CD8-positive, alpha-beta memory T cell (primary cell): ENCODE measurements at regions not wholly inside any gene's neighbourhood (a gene's known extent, or its start where the extent isn't known, plus 50 kb on each side); places are given as distances from the start of the nearest gene placed in this dataset.
A peak's percentile ranks its signal among the peaks of the same experiment; 100 is the strongest.

ENCODE experiments used
- CTCF ChIA-PET: fragments of 350-600 bp; sonication (Branson Sonifier 250); formaldehyde crosslinking; loops from one replicate; lab custom pipeline; 2021; ENCODE audit warnings: antibody characterized with exemption; lab: Charles Lee
- POLR2A ChIA-PET: fragments of 350-600 bp; sonication (Branson Sonifier 250); formaldehyde crosslinking; loops from one replicate; lab custom pipeline; 2021; ENCODE audit warnings: antibody characterized with exemption; lab: Charles Lee
- DNase-seq, 5 donors: peaks; one replicate each; pipeline versions ENCODE4 v3.0.0 to v3.0.0-alpha.2; 2020 to 2022; ENCODE audit warnings: mixed read lengths in 1 of 5
- H3K27ac ChIP-seq: one replicate; pipeline ENCODE4 v1.7.0; 2013; ENCODE audit warnings: low read depth, mild to moderate bottlenecking, low read length, moderate library complexity
- H3K27me3 ChIP-seq: 2 replicates; pipeline ENCODE4 v1.7.0; 2013; ENCODE audit warnings: low read length, mild to moderate bottlenecking; ENCODE audit not compliant: insufficient read depth, poor library complexity, severe bottlenecking
- H3K36me3 ChIP-seq: 2 replicates; pipeline ENCODE4 v1.7.0; 2013; ENCODE audit warnings: mild to moderate bottlenecking, low read length, moderate library complexity; ENCODE audit not compliant: insufficient read depth
- H3K4me1 ChIP-seq: 2 replicates; pipeline ENCODE4 v1.7.0; 2013; ENCODE audit warnings: mild to moderate bottlenecking, low read length, moderate library complexity; ENCODE audit not compliant: insufficient read depth
- H3K4me3 ChIP-seq: 2 replicates; pipeline ENCODE4 v1.7.0; 2013; ENCODE audit warnings: mild to moderate bottlenecking, low read length
- H3K9me3 ChIP-seq: 2 replicates; pipeline ENCODE4 v1.7.0; 2013; ENCODE audit warnings: mild to moderate bottlenecking, low read length
- H3K27ac Mint-ChIP-seq, 8 donors: one replicate each; pipeline ENCODE4 v1.8.0; 2020 to 2021; ENCODE audit warnings: mixed read lengths in 8 of 8, mild to moderate bottlenecking in 6 of 8, inconsistent platforms in 3 of 8, moderate library complexity in 3 of 8
- H3K27me3 Mint-ChIP-seq, 2 donors: one replicate each; pipeline ENCODE4 v1.8.0; 2020 to 2021; ENCODE audit warnings: mixed read lengths in 2 of 2, mild to moderate bottlenecking in 1 of 2, moderate library complexity in 1 of 2
- H3K36me3 Mint-ChIP-seq, 3 donors: one replicate each; pipeline ENCODE4 v1.8.0; 2020 to 2021; ENCODE audit warnings: mixed read lengths in 3 of 3, inconsistent platforms in 1 of 3, mild to moderate bottlenecking in 1 of 3
- H3K4me1 Mint-ChIP-seq, 3 donors: one replicate each; pipeline ENCODE4 v1.8.0; 2020 to 2021; ENCODE audit warnings: mixed read lengths in 3 of 3, inconsistent platforms in 1 of 3, mild to moderate bottlenecking in 1 of 3
- H3K4me3 Mint-ChIP-seq, 7 donors: one replicate each; pipeline ENCODE4 v1.8.0; 2020 to 2021; ENCODE audit warnings: mixed read lengths in 7 of 7, mild to moderate bottlenecking in 6 of 7, moderate library complexity in 4 of 7, inconsistent platforms in 2 of 7
- H3K9me3 Mint-ChIP-seq, 5 donors: one replicate each; pipeline ENCODE4 v1.8.0; 2020 to 2022; ENCODE audit warnings: mixed read lengths in 5 of 5, mild to moderate bottlenecking in 3 of 5, moderate library complexity in 2 of 5, inconsistent platforms in 1 of 5

- no peak overlapping the region for H3K4me3 ChIP-seq
Observed at GRCh38 chr13:68616600-68617222, 1386.6 kb upstream of the PCDH9 start.

GRCh38 chr13:68609661-68610060, 1379.5 kb upstream of the PCDH9 start:
- H3K9me3 Mint-ChIP-seq = peaks cover 3 to 12% (median 11%) of the 10 kb centered on the region in 5 donors
- Histone ChIP-seq H3K9me3 (no peaks in the 10 kb centered on the region), H3K27ac (no peak overlapping the region), H3K4me3 (no peak overlapping the region), H3K27me3 (no peaks in the 10 kb centered on the region), H3K36me3 (no peaks in the 10 kb centered on the region), H3K4me1 (no peaks in the 10 kb centered on the region)
- no peak overlapping the region for H3K27ac Mint-ChIP-seq
- no peaks in the 10 kb centered on the region for H3K36me3 Mint-ChIP-seq
- H3K4me1 Mint-ChIP-seq = no peaks in the 10 kb centered on the region
- DNase-seq = no peak
- H3K4me3 Mint-ChIP-seq = no peak overlapping the region
- no peaks in the 10 kb centered on the region for H3K27me3 Mint-ChIP-seq
- ChIA-PET POLR2A (no interaction called here), CTCF (no interaction called here)

More at GRCh38 chr13:68616600-68617222, 1386.6 kb upstream of the PCDH9 start:
- Mint-ChIP-seq H3K27ac (no peak overlapping the region), H3K9me3 (peaks cover 7 to 34% (median 16%) of the 10 kb centered on the region in 5 donors), H3K4me1 (no peaks in the 10 kb centered on the region), H3K36me3 (no peaks in the 10 kb centered on the region), H3K27me3 (no peaks in the 10 kb centered on the region), H3K4me3 (no peak overlapping the region)
- Histone ChIP-seq H3K27ac (no peak overlapping the region), H3K4me1 (no peaks in the 10 kb centered on the region), H3K27me3 (no peaks in the 10 kb centered on the region), H3K9me3 (no peaks in the 10 kb centered on the region), H3K36me3 (no peaks in the 10 kb centered on the region)
- DNase-seq = no peak
- POLR2A ChIA-PET = no interaction called here
- CTCF ChIA-PET = no interaction called here

DNA sequence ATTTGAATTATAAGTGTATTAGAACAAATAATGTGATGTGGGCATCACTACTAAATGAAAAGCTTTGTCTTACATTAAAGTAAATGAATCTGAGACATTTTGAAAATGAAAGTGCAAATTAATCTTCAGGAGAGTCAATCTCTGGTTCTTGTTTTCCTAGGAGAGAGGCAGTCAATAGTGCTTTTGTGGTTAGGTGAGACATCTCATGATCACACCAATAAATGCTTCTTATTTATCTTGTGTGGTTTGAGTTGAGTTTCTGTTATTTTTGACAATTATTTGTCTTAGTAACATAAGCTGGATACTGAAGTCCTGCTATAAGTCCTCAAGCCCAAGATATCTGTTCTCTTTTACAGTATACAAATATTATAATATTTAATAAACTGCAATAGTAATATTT, 1378.0 kb upstream of the PCDH9 start:
- Mint-ChIP-seq H3K36me3 (no peaks in the 10 kb centered on the region), H3K4me1 (no peaks in the 10 kb centered on the region), H3K27ac (no peak overlapping the region), H3K27me3 (no peaks in the 10 kb centered on the region), H3K4me3 (no peak overlapping the region), H3K9me3 (peaks cover 4 to 9% (median 8%) of the 10 kb centered on the region in 5 donors)
- no peak for DNase-seq
- H3K36me3 ChIP-seq = no peaks in the 10 kb centered on the region
- no peaks in the 10 kb centered on the region for H3K4me1 ChIP-seq
- no peaks in the 10 kb centered on the region for H3K9me3 ChIP-seq
- no peak overlapping the region for H3K4me3 ChIP-seq
- H3K27ac ChIP-seq = no peak overlapping the region
- ChIA-PET POLR2A (no interaction called here), CTCF (no interaction called here)
- H3K27me3 ChIP-seq = no peaks in the 10 kb centered on the region

- Histone ChIP-seq H3K27me3 (no peaks in the 10 kb centered on the region), H3K4me3 (no peak overlapping the region), H3K9me3 (no peaks in the 10 kb centered on the region), H3K36me3 (no peaks in the 10 kb centered on the region), H3K27ac (no peak overlapping the region), H3K4me1 (no peaks in the 10 kb centered on the region)
- Mint-ChIP-seq H3K36me3 (no peaks in the 10 kb centered on the region), H3K4me3 (no peak overlapping the region), H3K4me1 (no peaks in the 10 kb centered on the region), H3K27me3 (no peaks in the 10 kb centered on the region), H3K27ac (no peak overlapping the region), H3K9me3 (peaks cover 4 to 16% (median 6%) of the 10 kb centered on the region in 5 donors)
- no peak for DNase-seq
- CTCF ChIA-PET = no interaction called here
- POLR2A ChIA-PET = no interaction called here
Observed at GRCh38 chr13:68597641-68598040, 1367.5 kb upstream of the PCDH9 start.

GRCh38 chr13:68588623-68589022, 1358.5 kb upstream of the PCDH9 start:
- Histone ChIP-seq H3K36me3 (no peaks in the 10 kb centered on the region), H3K4me1 (no peaks in the 10 kb centered on the region), H3K27me3 (no peaks in the 10 kb centered on the region), H3K27ac (no peak overlapping the region), H3K9me3 (no peaks in the 10 kb centered on the region), H3K4me3 (no peak overlapping the region)
- Mint-ChIP-seq H3K27ac (no peak overlapping the region), H3K27me3 (no peaks in the 10 kb centered on the region), H3K9me3 (peaks cover 0 to 23% (median 6%) of the 10 kb centered on the region in 5 donors), H3K4me1 (no peaks in the 10 kb centered on the region), H3K36me3 (no peaks in the 10 kb centered on the region), H3K4me3 (no peak overlapping the region)
- ChIA-PET POLR2A (no interaction called here), CTCF (no interaction called here)
- DNase-seq = no peak

- Mint-ChIP-seq H3K4me1 (no peaks in the 10 kb centered on the region), H3K36me3 (no peaks in the 10 kb centered on the region), H3K4me3 (no peak overlapping the region), H3K9me3 (peaks cover 2 to 18% (median 6%) of the 10 kb centered on the region in 5 donors), H3K27ac (no peak overlapping the region), H3K27me3 (no peaks in the 10 kb centered on the region)
- Histone ChIP-seq H3K4me3 (no peak overlapping the region), H3K4me1 (no peaks in the 10 kb centered on the region), H3K27ac (no peak overlapping the region), H3K9me3 (no peaks in the 10 kb centered on the region), H3K36me3 (no peaks in the 10 kb centered on the region), H3K27me3 (no peaks in the 10 kb centered on the region)
- DNase-seq = no peak
- ChIA-PET POLR2A (no interaction called here), CTCF (no interaction called here)
Observed at GRCh38 chr13:68584776-68585175, 1354.6 kb upstream of the PCDH9 start.

GRCh38 chr13:68574053-68574452, 1343.9 kb upstream of the PCDH9 start:
- H3K9me3 ChIP-seq = no peaks in the 10 kb centered on the region
- POLR2A ChIA-PET = no interaction called here
- H3K27me3 ChIP-seq = no peaks in the 10 kb centered on the region
- Mint-ChIP-seq H3K27ac (no peak overlapping the region), H3K4me1 (no peaks in the 10 kb centered on the region), H3K4me3 (no peak overlapping the region), H3K36me3 (no peaks in the 10 kb centered on the region), H3K9me3 (peaks cover 2 to 47% (median 9%) of the 10 kb centered on the region in 5 donors), H3K27me3 (no peaks in the 10 kb centered on the region)
- H3K4me1 ChIP-seq = no peaks in the 10 kb centered on the region
- no peak overlapping the region for H3K4me3 ChIP-seq
- H3K27ac ChIP-seq = no peak overlapping the region
- CTCF ChIA-PET = no interaction called here
- no peaks in the 10 kb centered on the region for H3K36me3 ChIP-seq
- DNase-seq = no peak

DNA sequence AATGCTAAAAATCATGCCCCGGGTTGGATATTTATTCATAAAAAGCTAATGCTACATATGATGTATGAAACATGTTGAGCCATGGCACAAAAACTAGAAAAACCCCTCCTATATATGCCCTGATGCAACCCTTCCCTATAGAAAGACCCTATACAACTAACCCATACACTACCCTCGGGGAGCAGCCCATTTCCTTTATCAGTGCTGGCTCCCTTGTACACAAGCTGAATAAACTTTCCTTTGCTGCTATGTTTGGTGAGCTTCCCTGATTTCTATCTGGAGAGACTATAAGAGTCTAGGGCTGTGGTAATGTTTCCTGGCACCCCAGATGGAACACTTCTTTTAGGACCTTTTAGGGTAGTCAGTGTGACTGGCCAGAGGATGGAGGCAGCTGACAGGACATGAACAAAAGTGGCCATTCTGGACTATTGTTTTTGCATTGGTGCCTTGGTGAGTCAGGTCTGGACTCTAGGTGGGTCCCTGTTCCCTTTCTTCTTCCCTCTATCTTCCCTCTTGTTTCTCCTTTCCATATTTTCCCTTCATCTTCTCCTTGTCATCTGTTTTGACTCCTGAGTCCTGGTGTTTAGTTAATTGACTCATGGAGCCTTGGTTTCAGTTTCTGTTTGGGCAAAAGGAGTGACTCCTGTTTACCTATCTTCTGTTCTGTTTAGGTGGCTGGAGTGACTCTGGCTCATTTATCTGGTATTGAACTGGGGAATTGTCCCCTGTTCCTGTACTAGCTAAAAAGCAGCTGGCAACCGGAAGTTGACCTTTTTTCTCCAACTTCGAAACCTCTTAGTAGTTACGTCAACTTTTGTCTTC, 1321.8 kb upstream of the PCDH9 start:
- no peaks in the 10 kb centered on the region for H3K4me1 Mint-ChIP-seq
- H3K9me3 ChIP-seq = no peaks in the 10 kb centered on the region
- no peaks in the 10 kb centered on the region for H3K27me3 ChIP-seq
- H3K27ac Mint-ChIP-seq = peak overlapping the region in 1 of 8 donors; percentile 9
- H3K4me3 ChIP-seq = no peak overlapping the region
- peaks cover 2 to 32% (median 5%) of the 10 kb centered on the region in 5 donors for H3K9me3 Mint-ChIP-seq
- POLR2A ChIA-PET = no interaction called here
- H3K27ac ChIP-seq = no peak overlapping the region
- no peaks in the 10 kb centered on the region for H3K36me3 ChIP-seq
- DNase-seq = no peak
- no peaks in the 10 kb centered on the region for H3K36me3 Mint-ChIP-seq
- CTCF ChIA-PET = no interaction called here
- H3K4me1 ChIP-seq = no peaks in the 10 kb centered on the region
- H3K4me3 Mint-ChIP-seq = peak overlapping the region in 1 of 7 donors; percentile 34
- H3K27me3 Mint-ChIP-seq = no peaks in the 10 kb centered on the region
